K562 (cell line): ENCODE measurements at regions not wholly inside any gene's neighbourhood (a gene's known extent, or its start where the extent isn't known, plus 50 kb on each side); places are given as distances from the start of the nearest gene placed in this dataset.

Source experiments
- ATAC-seq: fragments of 200-7000 bp; cut with Tn5 transposase; 3 replicates; pipeline ENCODE4 v1.9.1; 2020; ENCODE audit warnings: moderate library complexity
- BruUV-seq: library from RNA; stranded (reverse); fragments of 400-500 nt; replicated peaks from 2 replicates; lab custom pipeline; 2021; lab: Mats Ljungman, UMichigan
- CTCF ChIA-PET: fragments of 300-600 bp; formaldehyde crosslinking; extraction: SDS; loops from one replicate; lab custom pipeline; 2021; ENCODE audit warnings: low intra/inter-chr PET ratio; lab: Yijun Ruan, JAX
- POLR2A ChIA-PET: fragments of 300-600, 350-650 bp; sonication (Branson Sonifier 250); formaldehyde crosslinking; extraction: SDS; loops from one replicate; lab custom pipeline; 2021; ENCODE audit warnings: antibody characterized with exemption, inconsistent platforms; lab: Yijun Ruan, JAX
- DNase-seq, 4 experiments: peaks; one replicate each; pipeline versions ENCODE4 v3.0.0 to v3.0.0-alpha.2; 2011 to 2018; ENCODE audit warnings: low spot score in 3 of 4, mixed read lengths in 3 of 4; ENCODE audit errors: extremely low read depth in 1 of 4
- FAIRE-seq: peaks from 2 replicates; lab custom pipeline; 2011; peaks lifted over from hg19 to GRCh38; lab: Jason Lieb, UNC
- H2AFZ ChIP-seq: 2 replicates; pipeline ENCODE4 v1.6.0; 2011; ENCODE audit warnings: low read depth, low read length, control low read depth, inconsistent platforms
- H3K27ac ChIP-seq: fragments of 200-600 bp; 3 replicates; pipeline ENCODE4 v1.8.0; 2011; ENCODE audit warnings: low read depth, mild to moderate bottlenecking, control low read depth, inconsistent platforms, low read length, moderate library complexity, mixed read lengths; ENCODE audit errors: extremely low read depth
- H3K27me3 ChIP-seq, 2 experiments: fragments of 300-600 bp in 1 of 2; 2 replicates in 1 of 2; 3 replicates in 1 of 2; pipeline versions ENCODE4 v1.6.0 to v1.8.0; 2011; ENCODE audit warnings: inconsistent platforms in 2 of 2, low read length in 2 of 2, mild to moderate bottlenecking in 1 of 2, mixed read lengths in 1 of 2, moderate library complexity in 1 of 2; ENCODE audit not compliant: control insufficient read depth in 2 of 2, insufficient read depth in 2 of 2
- H3K36me3 ChIP-seq: fragments of 300-600 bp; 3 replicates; pipeline ENCODE4 v1.8.0; 2011; ENCODE audit warnings: mild to moderate bottlenecking, low read length, inconsistent platforms; ENCODE audit not compliant: control insufficient read depth, insufficient read depth
- H3K4me1 ChIP-seq, 2 experiments: fragments of 200-600 bp in 1 of 2; replicated peaks in 1 of 2; 2 replicates in 1 of 2; 3 replicates in 1 of 2; pipeline versions ENCODE4 v1.5.1 to v1.8.0; 2011; ENCODE audit warnings: inconsistent platforms in 2 of 2, low read length in 2 of 2, mild to moderate bottlenecking in 1 of 2, mixed read lengths in 1 of 2, moderate library complexity in 1 of 2; ENCODE audit not compliant: control insufficient read depth in 2 of 2, insufficient read depth in 2 of 2
- H3K4me2 ChIP-seq: 2 replicates; pipeline ENCODE4 v1.6.1; 2011; ENCODE audit warnings: low read length, control low read depth, inconsistent platforms, mixed read lengths; ENCODE audit not compliant: insufficient read depth
- H3K4me3 ChIP-seq: fragments of 200-600 bp; sonication (generic), shearing (Covaris generic); 2 replicates; pipeline ENCODE4 v1.5.1; 2016; ENCODE audit warnings: control low read depth, inconsistent platforms
- H3K79me2 ChIP-seq: fragments of 200-600 bp; 3 replicates; pipeline ENCODE4 v1.8.0; 2011; ENCODE audit warnings: low read length, inconsistent platforms; ENCODE audit not compliant: control insufficient read depth, insufficient read depth
- H3K9ac ChIP-seq, 2 experiments: 2 replicates each; pipeline versions ENCODE4 v1.6.0 to v1.6.1; 2011; ENCODE audit warnings: low read depth in 2 of 2, low read length in 2 of 2, control low read depth in 1 of 2, inconsistent platforms in 1 of 2, mild to moderate bottlenecking in 1 of 2, mixed read lengths in 1 of 2; ENCODE audit not compliant: insufficient read depth in 1 of 2
- H3K9me1 ChIP-seq: one replicate; pipeline ENCODE4 v1.6.0; 2011; ENCODE audit warnings: inconsistent platforms, mild to moderate bottlenecking, low read length, moderate library complexity; ENCODE audit not compliant: control insufficient read depth, insufficient read depth
- H3K9me3 ChIP-seq: replicated peaks from 2 replicates; pipeline ENCODE4 v1.5.1; 2011; ENCODE audit warnings: low read depth, low read length, inconsistent platforms; ENCODE audit not compliant: control insufficient read depth, insufficient read depth
- H4K20me1 ChIP-seq: replicated peaks from 2 replicates; pipeline ENCODE4 v1.6.1; 2011; ENCODE audit warnings: low read length, inconsistent platforms, mixed read lengths; ENCODE audit not compliant: control insufficient read depth, insufficient read depth
- DACH1 ChIP-seq: fragments of 450-650 bp; IDR thresholded peaks from 2 replicates; pipeline ENCODE4 v1.6.1; 2018; ENCODE audit not compliant: partially characterized antibody
- DNMT1 ChIP-seq: fragments of 450-650 bp; IDR thresholded peaks from 2 replicates; pipeline ENCODE4 v1.6.1; 2016; ENCODE audit warnings: antibody characterized with exemption, mild to moderate bottlenecking
- ELF2 ChIP-seq: fragments of 250-450 bp; sonication (Bioruptor Pico); IDR thresholded peaks from 2 replicates; pipeline ENCODE4 v1.5.0; 2021; ENCODE audit warnings: mild to moderate bottlenecking
- EP300 ChIP-seq: IDR thresholded peaks from 2 replicates; pipeline ENCODE4 v1.6.1; 2012; ENCODE audit warnings: low read length, improper control_type of control experiment
- KAT7 ChIP-seq: sonication (generic); formaldehyde crosslinking; IDR thresholded peaks from 2 replicates; pipeline ENCODE4 v1.8.0; 2022; ENCODE audit warnings: missing genetic modification reagents, mild to moderate bottlenecking, borderline replicate concordance
- NKRF ChIP-seq: fragments of 450-650 bp; IDR thresholded peaks from 2 replicates; pipeline ENCODE4 v1.6.1; 2016; ENCODE audit warnings: borderline replicate concordance
- RBM25 ChIP-seq: fragments of 200-400 bp; formaldehyde crosslinking; IDR thresholded peaks from 2 replicates; pipeline ENCODE4 v1.6.1; 2018; ENCODE audit warnings: low read length, low read depth, moderate library complexity; ENCODE audit not compliant: severe bottlenecking
- SETDB1 ChIP-seq: IDR thresholded peaks from one replicate; pipeline ENCODE4 v1.6.1; 2012; ENCODE audit warnings: low read length, control low read depth, inconsistent platforms
- ZNF146 ChIP-seq: IDR thresholded peaks from one replicate; pipeline ENCODE4 v1.6.1; 2018; ENCODE audit warnings: missing compliant biosample characterization; ENCODE audit not compliant: unreplicated experiment
- WGBS: fragments of 100-300 bp; shearing (Covaris generic); methylation state at CpG from one replicate; pipeline ENCODE4 v1.1.6; 2016; ENCODE audit warnings: low coverage, mixed read lengths; ENCODE audit not compliant: insufficient coverage; ENCODE audit errors: missing lambda C conversion rate; 5-methylcytosine and 5-hydroxymethylcytosine counted together
- in situ Hi-C: fragments of 300-500 bp; cut with MboI; formaldehyde crosslinking; loops from 4 replicates; pipeline ENCODE4 v1.15.0; 2018; ENCODE audit warnings: inconsistent platforms, mixed read lengths
- intact Hi-C: fragments of 100-400 bp; cut with micrococcal nuclease; formaldehyde crosslinking; loops from 2 replicates; pipeline ENCODE4 v1.14.2; 2022

GRCh38 chr11:41935241-41935640, 475.8 kb upstream of the LRRC4C start (continued):
- TF ChIP-seq KAT7 (CRISPR knock-in tag) (no peak), SETDB1 (no peak), EP300 (no peak)

- H3K4me2 ChIP-seq: no peak overlapping the region
- BruUV-seq: no TSS peak
- no peaks in the 10 kb centered on the region for H3K9me3 ChIP-seq
- FAIRE-seq: no peak
- H3K9ac ChIP-seq: no peak overlapping the region
- in situ Hi-C loops (no loop called here), intact Hi-C loops (no loop called here)
- H3K9me1 ChIP-seq: no peaks in the 10 kb centered on the region
- no peaks in the 10 kb centered on the region for H3K79me2 ChIP-seq
- H3K27ac ChIP-seq: no peak overlapping the region
- no peak overlapping the region for H2AFZ ChIP-seq
- no peaks in the 10 kb centered on the region for H3K27me3 ChIP-seq
- POLR2A ChIA-PET: no interaction called here
- 0% methylated on average over 1 of the region's 1 CpG for WGBS
- H3K36me3 ChIP-seq: no peaks in the 10 kb centered on the region
- DNase-seq: no peak
- H4K20me1 ChIP-seq: no peaks in the 10 kb centered on the region
- TF ChIP-seq NKRF (no peak), DACH1 (no peak), ZNF146 (CRISPR knock-in tag) (peak; percentile 50), DNMT1 (no peak), RBM25 (peak; percentile 80), ELF2 (CRISPR knock-in tag) (no peak)
- TF ChIP-seq, all 486 proteins: peak for 2
- CTCF ChIA-PET: no interaction called here
- no peak for ATAC-seq
- no peak overlapping the region for H3K4me3 ChIP-seq
- no peaks in the 10 kb centered on the region for H3K4me1 ChIP-seq
These were observed 476.3 kb upstream of the LRRC4C start for GRCh38 chr11:41935795-41936194.
